Activated CD4-positive, CD25-positive, alpha-beta regulatory T cell treated with anti-CD3 and anti-CD28 coated beads, Interleukin-2, amount 50 U/mL, for 24 hours (primary cell): ENCODE measurements at regions not wholly inside any gene's neighbourhood (a gene's known extent, or its start where the extent isn't known, plus 50 kb on each side); places are given as distances from the start of the nearest gene placed in this dataset.
A peak's percentile ranks its signal among the peaks of the same experiment; 100 is the strongest.

Experiments used
- ATAC-seq, 2 donors: fragments of 150-1000 bp; cut with Tn5 transposase; one replicate each; pipeline ENCODE4 v1.10.0; 2021; ENCODE audit warnings: mild to moderate bottlenecking in 1 of 2, moderate library complexity in 1 of 2

DNA sequence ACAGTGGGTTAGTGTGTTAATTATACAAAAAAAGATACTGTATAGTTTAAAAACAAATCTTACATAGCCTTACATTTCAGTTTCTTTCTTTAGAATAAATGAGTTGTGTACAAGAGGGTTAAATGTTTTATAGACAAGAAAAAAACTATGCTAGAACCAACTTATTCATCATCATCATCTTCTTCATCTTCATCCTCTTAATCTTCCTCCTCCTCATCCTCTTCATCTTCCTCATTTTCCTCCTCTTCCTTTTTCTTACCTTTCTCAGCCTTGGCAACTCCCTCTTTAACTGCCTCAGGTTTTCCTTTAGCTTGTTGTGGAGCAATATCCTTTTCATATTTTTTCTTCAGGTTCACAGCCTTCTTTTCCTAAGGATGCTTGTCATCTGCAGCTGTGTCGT lies 53.7 kb downstream of the RPS12 start:
- no peak for ATAC-seq

- peak in 1 of 2 donors; percentile 68 for ATAC-seq
Measured at GRCh38 chr6:132872923-132873322, 58.6 kb downstream of the RPS12 start.

DNA sequence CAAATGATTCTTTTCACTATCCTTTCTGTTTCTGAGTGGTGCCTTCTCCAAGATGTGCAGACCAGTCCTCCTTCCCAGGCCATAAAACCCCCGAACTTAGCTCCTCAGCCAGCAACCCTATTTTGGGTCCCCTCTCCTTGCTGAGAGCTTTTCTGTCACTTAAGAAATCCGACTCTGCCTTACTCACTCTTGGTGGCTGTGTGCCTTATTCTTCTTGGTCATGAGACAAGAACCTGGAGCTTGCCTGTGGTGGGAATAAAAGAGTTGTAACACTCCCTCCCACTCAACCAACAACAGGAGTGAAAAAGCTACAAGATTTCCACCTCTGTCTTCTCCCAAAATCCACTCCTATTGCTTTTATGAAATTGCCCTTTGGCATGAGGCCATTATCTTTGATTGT lies 62.6 kb downstream of the RPS12 start:
- no peak for ATAC-seq

DNA sequence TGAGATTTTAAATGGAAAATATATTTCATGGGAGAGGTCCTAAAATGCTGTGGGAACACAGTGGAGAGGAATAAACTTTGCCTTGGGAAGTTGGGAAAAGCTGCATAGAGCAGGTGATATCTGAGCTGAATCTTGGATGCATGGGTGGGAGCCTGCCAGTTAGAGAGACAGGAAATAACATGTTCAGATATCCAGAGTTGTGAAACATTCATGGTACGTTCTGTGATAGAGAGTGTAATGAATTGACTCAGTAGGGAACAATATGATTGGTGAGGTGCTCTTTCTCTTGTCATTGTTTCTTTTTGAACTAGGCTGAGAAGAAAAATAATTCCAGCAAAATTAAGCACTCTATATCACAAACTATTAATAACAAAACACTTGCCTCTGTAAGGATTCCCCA lies 72.8 kb downstream of the RPS12 start:
- ATAC-seq, result no peak

- ATAC-seq, result no peak
Measured at GRCh38 chr6:132888701-132889100, 74.3 kb downstream of the RPS12 start.

DNA sequence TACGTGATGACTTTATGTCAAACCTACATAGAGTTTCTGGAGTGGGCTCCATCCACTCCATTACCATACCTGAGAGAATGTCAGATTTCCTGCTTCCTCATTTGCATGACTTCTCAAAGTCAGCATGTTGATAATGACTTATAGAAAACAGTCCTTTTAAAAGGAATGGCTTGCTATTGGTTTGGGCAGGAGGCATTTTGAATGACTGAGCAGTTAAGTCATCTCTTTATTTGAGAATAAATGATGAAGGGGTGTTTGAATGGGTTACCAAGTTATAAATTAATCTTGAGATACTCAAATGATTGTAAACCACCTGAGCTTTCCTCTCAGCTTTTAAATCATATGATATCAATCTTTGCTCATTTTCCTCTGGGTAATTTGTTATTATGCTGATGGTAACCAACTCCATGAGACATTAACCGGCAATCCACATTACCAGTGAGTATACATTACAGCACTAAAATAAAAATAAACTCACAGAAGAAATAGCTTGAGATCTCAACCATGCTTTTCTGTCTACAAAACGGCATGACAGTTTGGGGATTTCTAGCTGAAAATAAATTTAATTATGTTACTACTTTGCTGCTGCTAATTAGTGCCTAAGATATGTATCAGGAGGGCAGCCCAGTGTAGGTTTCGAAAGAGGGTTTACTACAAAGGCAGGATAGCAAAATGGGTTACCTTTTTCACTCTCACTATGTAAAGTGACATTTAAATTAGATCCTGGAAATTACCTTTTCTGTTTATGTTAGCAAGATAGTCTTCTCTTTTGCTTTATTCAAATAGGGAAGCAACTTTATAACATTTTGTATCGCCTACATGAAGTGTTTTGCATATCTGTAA lies 78.8 kb downstream of the RPS12 start:
- peak in 1 of 2 donors; percentile 17 for ATAC-seq

DNA sequence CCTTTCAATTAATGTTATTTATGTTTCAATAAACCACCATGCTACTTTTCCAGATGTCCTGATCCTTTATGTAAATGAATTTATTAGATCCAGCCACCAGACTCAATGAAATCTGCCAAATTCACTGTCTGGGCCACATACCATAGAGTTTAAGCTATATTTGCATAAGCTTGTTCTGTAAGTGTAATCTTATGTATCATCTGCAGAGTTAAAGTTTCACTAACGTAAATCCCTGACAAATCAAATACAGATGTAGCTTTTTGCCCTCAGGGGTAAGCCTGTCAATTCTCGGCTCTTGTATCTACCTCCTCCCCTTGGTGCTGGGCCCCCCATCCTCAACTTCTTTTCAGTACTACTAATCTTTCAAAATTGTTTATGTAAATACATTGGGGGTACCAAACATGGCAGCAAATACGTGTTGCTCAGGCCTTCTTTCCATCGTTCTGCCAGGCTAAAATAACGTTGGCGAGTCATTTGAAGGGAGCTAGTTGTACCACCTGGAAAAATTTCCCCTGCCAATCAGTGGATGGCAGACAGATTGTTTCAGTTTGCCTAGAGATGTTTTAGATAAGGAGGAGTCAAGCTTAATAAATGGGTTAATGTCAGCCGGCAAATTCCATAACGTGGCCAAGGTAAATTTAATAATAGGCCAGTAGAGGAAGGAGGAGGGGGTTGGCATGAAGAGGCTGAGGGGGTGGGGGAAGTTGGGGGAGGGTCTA lies 79.6 kb downstream of the RPS12 start:
- ATAC-seq, result no peak

GRCh38 chr6:132898376-132898775 lies 84.0 kb downstream of the RPS12 start:
- no peak for ATAC-seq

DNA sequence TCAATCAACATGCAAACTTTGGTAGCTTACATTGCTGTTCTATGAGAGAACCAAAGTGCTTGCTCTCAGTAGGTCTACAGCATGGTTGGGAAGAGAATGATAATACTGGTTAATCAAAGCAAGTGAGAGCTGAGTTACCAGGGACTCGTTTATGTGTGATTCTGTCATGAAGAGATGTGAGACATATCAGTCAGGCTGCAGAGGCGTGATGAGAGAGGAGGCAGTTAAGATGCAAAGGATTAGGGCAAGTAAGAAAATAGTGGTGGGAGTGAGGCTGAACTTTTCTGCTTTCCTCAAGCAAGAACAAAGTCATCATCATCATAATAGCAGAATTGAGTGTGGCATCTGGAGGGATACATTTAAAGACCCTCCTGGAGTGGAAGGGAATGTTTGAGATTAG lies 86.5 kb downstream of the RPS12 start:
- ATAC-seq, result no peak

DNA sequence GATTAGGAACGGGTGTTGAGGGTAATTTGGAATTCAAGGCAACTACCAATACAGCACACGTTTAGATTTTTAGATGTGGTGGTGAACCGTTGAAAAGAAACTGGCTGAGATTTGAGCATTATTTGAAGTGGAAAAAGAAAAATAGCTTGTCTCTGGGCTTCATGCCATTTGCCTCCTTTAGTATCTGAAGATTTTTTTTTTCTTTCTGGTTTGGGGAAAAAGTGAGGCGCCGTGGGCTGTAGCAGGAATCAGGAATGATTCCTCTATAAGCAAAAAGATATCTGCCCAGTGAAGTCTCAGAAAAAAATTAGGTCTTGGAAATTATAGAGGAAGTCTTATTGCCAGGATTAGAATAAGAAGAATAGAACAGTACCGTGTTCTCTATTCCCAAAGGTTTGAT lies 88.5 kb downstream of the RPS12 start:
- ATAC-seq, result no peak

- ATAC-seq, result no peak
Measured at GRCh38 chr6:132907231-132907630, 92.9 kb downstream of the RPS12 start.

DNA sequence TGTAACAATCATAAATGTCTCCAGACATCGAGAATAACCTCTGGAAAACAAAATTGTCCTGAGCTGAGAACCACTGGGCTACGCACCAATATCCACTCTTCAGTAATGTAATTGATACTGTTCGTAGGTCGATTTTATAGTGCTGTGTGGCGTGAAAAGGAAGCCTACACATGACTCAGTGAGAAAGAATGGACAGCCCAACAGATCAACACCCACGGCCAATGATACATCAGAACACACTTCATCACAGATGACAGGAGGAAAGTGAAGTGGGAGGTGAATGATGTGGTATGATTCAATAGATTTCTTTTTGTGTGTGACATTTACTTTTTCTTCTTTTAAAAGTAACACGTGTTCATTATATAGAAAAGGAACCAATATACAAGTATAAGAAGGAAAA lies 93.5 kb downstream of the RPS12 start:
- ATAC-seq, result no peak

GRCh38 chr6:132909742-132910141 lies 95.4 kb downstream of the RPS12 start:
- ATAC-seq, result no peak

DNA sequence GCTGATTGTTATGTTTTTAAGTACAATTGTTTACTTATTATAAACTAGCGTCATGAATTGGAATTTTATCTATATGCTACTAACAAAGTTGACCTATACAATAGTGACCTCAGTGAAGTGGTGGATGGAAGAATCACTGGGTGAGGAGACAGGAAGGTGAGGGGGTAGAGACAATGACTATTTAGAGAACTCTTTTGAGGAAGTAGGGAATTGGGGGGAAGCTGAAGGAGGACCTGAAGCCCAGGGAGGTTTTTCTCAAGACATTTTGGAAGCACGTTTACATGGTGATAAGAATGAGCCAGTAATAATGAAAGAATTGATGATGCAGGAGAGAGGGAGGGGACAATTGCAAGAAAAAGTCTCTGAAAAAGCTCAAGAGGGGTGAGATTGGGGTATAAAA lies 96.4 kb downstream of the RPS12 start:
- no peak for ATAC-seq

DNA sequence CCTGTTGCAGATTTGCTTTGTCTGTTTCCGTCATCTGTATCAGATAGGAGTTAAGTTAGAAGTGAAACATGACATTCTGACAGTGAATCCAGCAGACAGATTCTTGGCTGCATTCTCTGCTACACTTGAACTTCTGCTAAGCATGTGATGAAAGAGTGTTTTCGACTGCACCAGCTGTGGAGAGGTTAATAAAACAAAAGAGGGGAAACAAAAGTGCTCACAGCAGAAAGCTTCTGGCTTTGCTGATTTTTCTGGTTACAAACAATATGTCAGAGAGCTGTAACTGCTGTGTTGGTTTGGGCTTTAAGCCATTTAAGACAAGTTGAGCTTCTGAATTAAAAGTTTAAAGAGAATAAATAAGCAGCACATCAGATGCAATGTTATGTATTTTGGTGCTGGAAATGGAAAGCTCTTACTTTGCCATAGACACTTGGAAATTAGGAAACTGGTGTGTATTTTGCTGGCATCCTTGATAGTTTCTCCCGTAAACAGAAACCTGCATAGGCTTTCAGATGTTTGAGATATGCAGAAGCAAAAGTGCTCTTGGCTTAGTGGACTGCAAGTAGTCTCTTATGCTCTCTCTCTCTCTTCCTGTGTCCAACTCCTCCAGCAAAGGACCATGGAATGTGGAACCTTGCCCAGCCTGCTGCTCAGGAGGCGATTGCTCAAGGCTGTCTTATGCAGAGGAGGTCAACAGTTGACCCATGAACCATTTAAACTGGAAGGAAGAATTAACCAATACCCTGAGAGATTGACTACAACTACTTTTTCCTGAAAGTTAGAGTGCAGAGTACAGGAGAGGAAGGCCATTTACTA lies 104.9 kb downstream of the RPS12 start:
- no peak for ATAC-seq

DNA sequence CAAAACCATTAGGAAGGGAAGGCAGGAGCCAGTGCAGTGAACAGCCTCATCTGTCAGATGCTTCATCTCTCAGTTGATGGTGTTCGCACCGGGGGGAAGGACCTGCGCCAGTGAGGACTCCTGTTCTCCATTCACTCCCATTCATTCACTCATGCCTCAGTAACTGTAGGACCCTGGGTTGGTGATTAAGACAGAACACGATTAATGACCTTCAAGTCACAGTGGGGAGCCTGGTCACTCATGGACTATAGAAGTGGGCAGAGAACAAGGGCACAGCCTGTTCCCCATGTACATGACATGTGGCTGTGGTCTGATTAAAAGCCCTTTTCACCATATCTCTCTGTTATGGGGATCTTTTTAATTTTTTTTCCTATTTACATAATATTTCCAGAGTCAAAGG lies 113.3 kb downstream of the RPS12 start:
- no peak for ATAC-seq

GRCh38 chr6:132929141-132929540 lies 114.8 kb downstream of the RPS12 start:
- no peak for ATAC-seq

DNA sequence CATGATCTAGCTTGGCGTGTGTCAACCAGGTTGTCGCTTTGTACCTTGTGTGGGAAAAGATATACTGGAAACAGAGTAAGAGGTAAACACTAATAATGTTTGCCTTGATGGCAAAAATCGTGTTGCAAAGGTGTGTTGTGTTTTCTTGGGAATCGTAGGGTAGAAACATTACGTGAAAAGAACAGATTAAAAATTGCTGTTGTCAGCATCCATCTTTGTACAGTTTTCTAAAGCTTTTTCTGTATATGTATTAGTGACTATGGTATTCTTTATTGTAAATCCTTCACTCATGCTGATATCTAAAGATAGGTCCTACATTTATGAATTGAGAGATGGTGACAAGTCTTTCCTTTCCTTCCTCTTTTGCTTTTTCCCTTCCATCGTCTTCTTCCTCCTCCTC lies 116.9 kb downstream of the RPS12 start:
- ATAC-seq, result no peak

- no peak for ATAC-seq
Measured at GRCh38 chr6:132931936-132932514, 117.7 kb downstream of the RPS12 start.

GRCh38 chr6:132932588-132932987 lies 118.2 kb downstream of the RPS12 start:
- no peak for ATAC-seq

- ATAC-seq, result no peak
Measured at GRCh38 chr6:132933090-132933489, 118.7 kb downstream of the RPS12 start.

- no peak for ATAC-seq
Measured at GRCh38 chr6:132934496-132934895, 120.1 kb downstream of the RPS12 start.

GRCh38 chr6:132936646-132937045 lies 122.3 kb downstream of the RPS12 start:
- ATAC-seq, result no peak
